Activated T-cell treated with anti-CD3 and anti-CD28 coated beads, Interleukin-2, amount 50 U/mL, for 72 hours (primary cell): ENCODE measurements at regions not wholly inside any gene's neighbourhood (a gene's known extent, or its start where the extent isn't known, plus 50 kb on each side); places are given as distances from the start of the nearest gene placed in this dataset.

Source experiments
- ATAC-seq, 2 donors: fragments of 150-1000 bp; cut with Tn5 transposase; replicated peaks in 1 of 2; 2 replicates each; pipeline ENCODE4 v1.10.0; 2021; ENCODE audit warnings: moderate library complexity in 2 of 2, mild to moderate bottlenecking in 1 of 2
- DNase-seq, 2 donors: peaks; one replicate each; pipeline ENCODE4 v3.0.0; 2021 to 2022; ENCODE audit warnings: mixed read lengths in 1 of 2
- H3K27ac Mint-ChIP-seq: one replicate; pipeline ENCODE4 v1.8.0; 2022; ENCODE audit warnings: mild to moderate bottlenecking, moderate library complexity, mixed read lengths
- H3K27me3 Mint-ChIP-seq: one replicate; pipeline ENCODE4 v1.8.0; 2022; ENCODE audit warnings: low read depth, mixed read lengths
- H3K36me3 Mint-ChIP-seq, 2 donors: one replicate each; pipeline ENCODE4 v1.8.0; 2022; ENCODE audit warnings: mixed read lengths in 2 of 2, mild to moderate bottlenecking in 1 of 2; ENCODE audit not compliant: insufficient read depth in 2 of 2
- H3K4me1 Mint-ChIP-seq: one replicate; pipeline ENCODE4 v1.8.0; 2022; ENCODE audit warnings: low read depth, mixed read lengths
- H3K4me3 Mint-ChIP-seq, 2 donors: one replicate each; pipeline ENCODE4 v1.8.0; 2022; ENCODE audit warnings: mild to moderate bottlenecking in 2 of 2, mixed read lengths in 2 of 2, moderate library complexity in 2 of 2
- H3K9me3 Mint-ChIP-seq, 2 donors: one replicate each; pipeline ENCODE4 v1.8.0; 2022; ENCODE audit warnings: mixed read lengths in 2 of 2

- Mint-ChIP-seq H3K4me1 (no peaks in the 10 kb centered on the region), H3K36me3 (no peaks in the 10 kb centered on the region), H3K9me3 (peaks cover 4 to 5% of the 10 kb centered on the region in 2 donors), H3K27ac (no peak overlapping the region), H3K4me3 (no peak overlapping the region), H3K27me3 (no peaks in the 10 kb centered on the region)
- DNase-seq (no peak), ATAC-seq (no peak)
Observed at GRCh38 chr9:118034701-118035100, 330.5 kb downstream of the TLR4 start.

DNA sequence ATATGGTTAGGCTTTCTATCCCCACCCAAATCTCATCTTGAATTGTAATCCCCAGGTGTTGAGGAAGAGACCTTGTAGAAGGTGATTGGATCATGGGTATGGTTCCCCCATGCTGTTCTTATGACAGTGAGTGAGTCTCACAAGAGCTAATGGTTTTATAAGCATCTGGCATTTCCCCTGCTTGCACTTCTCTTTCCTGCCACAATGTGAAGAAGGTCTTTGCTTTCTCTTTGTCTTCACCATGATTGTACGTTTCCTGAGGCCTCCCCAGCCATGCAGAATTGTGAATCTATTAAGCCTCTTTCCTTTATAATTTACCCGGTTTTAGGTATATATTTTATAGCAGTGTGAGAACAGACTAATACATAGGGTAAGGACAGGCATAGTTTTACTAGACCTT, 334.5 kb downstream of the TLR4 start:
- H3K4me1 Mint-ChIP-seq, result no peaks in the 10 kb centered on the region
- no peak for DNase-seq
- no peak overlapping the region for H3K27ac Mint-ChIP-seq
- no peak for ATAC-seq
- H3K4me3 Mint-ChIP-seq, result no peak overlapping the region
- peaks cover 0 to 1% of the 10 kb centered on the region in 2 donors for H3K9me3 Mint-ChIP-seq
- H3K27me3 Mint-ChIP-seq, result no peaks in the 10 kb centered on the region
- H3K36me3 Mint-ChIP-seq, result peaks cover 0 to 1% of the 10 kb centered on the region in 2 donors

DNA sequence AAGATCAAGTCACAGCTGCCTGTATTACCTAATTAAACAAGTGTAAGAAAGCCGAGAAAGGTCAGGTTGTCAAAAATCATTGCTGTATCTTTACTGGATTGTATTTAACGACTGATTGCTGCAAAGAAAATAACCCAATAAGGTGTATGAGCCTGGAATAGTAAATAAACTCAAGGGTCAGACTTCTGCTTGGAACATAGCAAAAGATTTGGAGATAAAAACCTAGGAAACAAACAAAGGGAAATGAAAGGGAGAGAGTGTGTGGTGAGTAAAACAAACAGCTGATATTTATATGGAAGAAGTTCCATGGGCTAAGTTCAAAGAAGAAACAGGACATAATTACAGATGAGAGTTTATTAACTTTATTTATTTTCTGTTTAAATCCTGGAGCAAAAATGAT, 354.0 kb downstream of the TLR4 start:
- DNase-seq (no peak), ATAC-seq (no peak)
- no peaks in the 10 kb centered on the region for H3K4me1 Mint-ChIP-seq
- H3K9me3 Mint-ChIP-seq, result peaks cover 6 to 9% of the 10 kb centered on the region in 2 donors
- no peaks in the 10 kb centered on the region for H3K36me3 Mint-ChIP-seq
- H3K27ac Mint-ChIP-seq, result no peak overlapping the region
- H3K4me3 Mint-ChIP-seq, result no peak overlapping the region
- H3K27me3 Mint-ChIP-seq, result no peaks in the 10 kb centered on the region

DNA sequence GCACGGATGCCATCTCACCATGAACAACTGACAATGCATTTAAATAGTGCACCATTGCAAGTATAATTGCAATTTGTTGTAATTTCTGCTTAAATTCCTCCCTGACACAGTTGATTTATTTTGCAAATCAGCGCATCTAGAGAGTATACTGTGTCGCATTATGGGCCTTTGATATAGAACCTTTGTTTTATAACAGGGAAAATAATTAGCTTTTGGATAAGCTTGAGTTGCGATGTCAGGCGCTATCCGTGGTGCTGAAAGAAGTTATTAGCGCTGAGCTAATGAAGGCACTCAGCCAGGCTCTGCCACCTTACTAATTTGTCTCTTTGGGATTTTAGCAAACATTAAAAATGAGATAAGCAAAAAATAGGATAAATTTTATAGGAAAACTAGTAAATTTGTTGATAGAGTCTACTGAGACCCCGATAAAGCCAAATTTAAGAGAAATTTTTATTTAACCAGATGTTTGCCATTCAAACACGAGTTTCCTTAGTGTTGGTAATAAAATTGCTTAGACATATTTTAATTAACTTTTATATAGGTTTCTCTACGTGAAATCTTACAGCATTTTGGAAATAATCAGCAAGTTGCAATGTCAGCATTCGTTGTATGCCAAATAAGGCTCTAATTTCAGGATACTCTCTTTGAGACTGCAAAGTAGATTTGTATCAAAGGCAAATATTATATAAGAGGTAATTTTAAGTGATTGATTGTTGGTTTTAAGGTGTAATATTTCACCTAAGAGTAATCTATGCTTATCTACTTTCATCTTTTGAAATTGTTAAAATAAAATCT, 355.5 kb downstream of the TLR4 start:
- H3K4me1 Mint-ChIP-seq, result no peaks in the 10 kb centered on the region
- DNase-seq (no peak), ATAC-seq (no peak)
- no peaks in the 10 kb centered on the region for H3K27me3 Mint-ChIP-seq
- H3K9me3 Mint-ChIP-seq, result peaks cover 6 to 8% of the 10 kb centered on the region in 2 donors
- no peak overlapping the region for H3K27ac Mint-ChIP-seq
- no peak overlapping the region for H3K4me3 Mint-ChIP-seq
- H3K36me3 Mint-ChIP-seq, result no peaks in the 10 kb centered on the region

GRCh38 chr9:118083161-118083560, 379.0 kb downstream of the TLR4 start:
- Mint-ChIP-seq H3K9me3 (peaks cover 0 to 1% of the 10 kb centered on the region in 2 donors), H3K27me3 (no peaks in the 10 kb centered on the region), H3K4me1 (no peaks in the 10 kb centered on the region), H3K27ac (no peak overlapping the region), H3K36me3 (no peaks in the 10 kb centered on the region), H3K4me3 (no peak overlapping the region)
- DNase-seq (no peak), ATAC-seq (no peak)

DNA sequence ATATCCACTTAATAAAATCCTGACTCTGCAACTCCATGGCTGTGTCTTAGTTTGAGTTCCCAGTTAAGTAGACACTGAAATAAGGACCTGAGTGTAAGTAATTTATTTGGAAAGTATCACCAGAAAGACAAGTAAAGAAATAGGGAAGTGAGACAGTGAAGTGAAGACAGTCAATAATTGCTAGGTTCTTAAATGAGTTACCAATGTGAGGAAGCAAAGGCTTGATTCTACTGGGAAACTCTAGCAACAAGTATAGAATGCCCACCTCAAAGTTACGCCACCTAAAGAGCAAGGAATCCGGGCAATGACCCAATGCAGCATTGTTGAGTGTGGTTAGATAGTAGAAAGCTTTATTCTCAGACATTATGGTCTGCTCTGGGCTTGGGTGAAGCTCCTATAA, 383.9 kb downstream of the TLR4 start:
- Mint-ChIP-seq H3K36me3 (no peaks in the 10 kb centered on the region), H3K4me3 (no peak overlapping the region), H3K27me3 (no peaks in the 10 kb centered on the region), H3K4me1 (no peaks in the 10 kb centered on the region), H3K27ac (no peak overlapping the region), H3K9me3 (peaks cover 0 to 1% of the 10 kb centered on the region in 2 donors)
- ATAC-seq (no peak), DNase-seq (no peak)

DNA sequence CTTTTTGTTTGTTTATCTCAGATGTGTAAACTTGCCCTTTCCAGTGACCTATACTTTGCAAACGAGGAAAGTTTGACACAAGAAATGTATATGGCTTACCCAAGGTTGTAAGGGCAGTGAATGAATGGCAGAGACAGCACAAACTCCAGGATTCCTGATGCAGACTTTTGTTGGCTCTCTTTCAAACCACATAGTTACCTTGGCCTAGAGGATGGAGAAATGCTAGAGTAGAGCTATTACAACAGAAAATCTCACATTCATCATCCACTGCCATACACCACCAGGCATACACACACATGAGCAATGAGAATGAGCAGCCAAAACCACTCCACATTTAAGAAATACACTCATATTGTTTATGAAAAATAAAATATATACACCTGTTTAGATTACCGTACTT, 387.0 kb downstream of the TLR4 start:
- H3K9me3 Mint-ChIP-seq, result no peaks in the 10 kb centered on the region
- H3K27ac Mint-ChIP-seq, result no peak overlapping the region
- no peak for DNase-seq
- no peak for ATAC-seq
- no peaks in the 10 kb centered on the region for H3K4me1 Mint-ChIP-seq
- H3K27me3 Mint-ChIP-seq, result no peaks in the 10 kb centered on the region
- no peak overlapping the region for H3K4me3 Mint-ChIP-seq
- H3K36me3 Mint-ChIP-seq, result no peaks in the 10 kb centered on the region

DNA sequence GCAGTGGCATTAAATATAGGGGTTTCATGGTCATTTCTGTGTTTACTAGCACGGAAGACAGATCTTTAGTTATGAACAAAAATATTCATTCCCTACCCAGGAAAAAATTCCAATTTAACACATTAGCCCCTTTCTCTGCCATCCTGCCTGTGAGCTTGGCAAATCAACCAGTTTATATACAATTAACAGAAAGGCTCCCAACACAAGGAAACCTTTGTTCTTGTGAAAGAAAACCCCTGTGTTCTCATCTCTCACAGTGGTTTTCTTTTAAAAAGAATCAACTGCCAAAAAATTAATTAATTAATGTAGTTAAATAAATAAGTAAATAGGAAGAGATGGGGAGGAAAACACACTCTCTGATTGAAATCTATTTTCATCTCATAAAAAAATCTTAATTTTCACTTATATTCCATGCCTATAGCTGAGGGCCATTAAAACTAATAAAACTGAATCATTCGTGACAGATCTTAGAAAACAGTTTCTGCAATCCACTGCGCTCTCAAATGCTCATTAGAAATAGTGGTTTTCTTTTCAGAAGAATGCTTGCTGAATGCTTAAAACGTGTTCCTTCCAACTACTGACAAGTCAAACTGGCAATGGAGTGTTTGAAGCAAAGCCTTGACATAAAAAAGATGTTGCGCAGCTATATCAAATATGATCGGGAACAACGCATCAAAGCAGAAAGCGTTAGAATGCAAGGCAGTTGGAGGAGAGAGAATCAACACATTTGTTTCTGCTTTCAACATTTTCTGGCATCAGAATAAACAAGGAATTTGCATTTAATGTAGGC, 387.7 kb downstream of the TLR4 start:
- Mint-ChIP-seq H3K27me3 (no peaks in the 10 kb centered on the region), H3K9me3 (no peaks in the 10 kb centered on the region), H3K4me3 (no peak overlapping the region), H3K4me1 (no peaks in the 10 kb centered on the region), H3K36me3 (no peaks in the 10 kb centered on the region), H3K27ac (no peak overlapping the region)
- ATAC-seq (no peak), DNase-seq (no peak)

DNA sequence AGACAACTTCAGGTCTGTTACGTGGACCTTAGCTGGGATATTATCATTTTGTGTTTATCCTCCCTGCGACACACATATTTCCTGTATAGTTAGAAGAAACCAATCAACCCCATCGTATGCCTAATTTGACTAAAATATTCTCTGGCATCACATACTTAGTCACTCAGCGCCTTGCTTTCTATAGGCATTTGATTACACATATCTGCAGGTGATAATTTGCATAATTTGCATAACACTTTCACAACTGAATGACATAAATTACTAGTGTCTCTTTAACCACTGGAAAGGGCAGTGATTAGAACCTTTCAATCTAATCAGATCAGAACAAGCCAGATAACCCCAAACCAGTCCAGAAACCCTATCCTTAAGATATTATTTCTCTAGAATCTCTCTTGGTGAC, 390.2 kb downstream of the TLR4 start:
- H3K9me3 Mint-ChIP-seq, result no peaks in the 10 kb centered on the region
- no peaks in the 10 kb centered on the region for H3K4me1 Mint-ChIP-seq
- no peak overlapping the region for H3K4me3 Mint-ChIP-seq
- DNase-seq (no peak), ATAC-seq (no peak)
- H3K27me3 Mint-ChIP-seq, result no peaks in the 10 kb centered on the region
- no peaks in the 10 kb centered on the region for H3K36me3 Mint-ChIP-seq
- H3K27ac Mint-ChIP-seq, result no peak overlapping the region

DNA sequence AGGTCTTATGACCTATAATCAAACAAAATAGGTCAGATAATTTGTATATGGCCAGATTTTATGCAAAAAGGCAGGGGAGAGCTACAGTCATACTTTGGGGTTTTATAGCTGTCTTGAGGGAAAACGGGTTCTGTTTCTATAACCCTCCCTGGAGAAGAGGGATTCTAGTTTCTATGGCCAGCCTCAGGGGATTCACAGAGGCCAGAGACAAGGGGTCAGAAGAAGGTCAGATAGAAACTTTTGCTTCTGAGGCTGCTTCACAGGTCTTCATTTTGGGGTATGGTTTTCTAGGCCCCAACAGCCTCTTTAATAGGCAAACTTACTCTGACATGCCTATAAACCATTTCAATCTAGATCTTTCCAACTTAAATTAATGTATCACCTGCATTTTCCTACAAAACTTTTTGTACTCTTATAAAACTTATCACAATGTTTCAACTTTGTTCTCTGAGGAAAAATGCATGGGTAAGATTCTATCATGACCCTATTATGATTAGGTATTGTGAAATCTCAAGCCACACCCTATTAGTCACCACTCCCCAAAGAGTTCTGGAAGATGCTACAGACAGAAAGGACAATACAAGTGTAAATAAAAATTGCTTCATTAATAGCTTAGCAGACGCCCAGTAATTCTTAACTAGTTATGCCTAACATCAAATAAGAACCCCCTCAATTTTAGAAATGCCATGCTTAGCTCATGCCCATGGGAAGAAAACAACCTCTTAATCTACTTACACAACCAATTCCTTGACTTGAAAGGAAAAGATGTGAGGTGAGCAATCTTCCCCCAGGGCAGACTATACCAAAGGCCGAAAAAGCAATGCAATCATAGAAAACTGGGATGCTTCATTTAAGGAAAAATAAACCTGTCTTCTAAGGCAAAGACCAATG, 396.6 kb downstream of the TLR4 start:
- DNase-seq (no peak), ATAC-seq (no peak)
- Mint-ChIP-seq H3K4me3 (no peak overlapping the region), H3K27me3 (no peaks in the 10 kb centered on the region), H3K36me3 (no peaks in the 10 kb centered on the region), H3K9me3 (peaks cover 1 to 2% of the 10 kb centered on the region in 2 donors), H3K27ac (no peak overlapping the region), H3K4me1 (no peaks in the 10 kb centered on the region)

GRCh38 chr9:118104363-118104762, 400.2 kb downstream of the TLR4 start:
- no peak for ATAC-seq
- DNase-seq, result no peak
- peaks cover 1 to 5% of the 10 kb centered on the region in 2 donors for H3K9me3 Mint-ChIP-seq
- no peaks in the 10 kb centered on the region for H3K27me3 Mint-ChIP-seq
- no peak overlapping the region for H3K27ac Mint-ChIP-seq
- H3K4me3 Mint-ChIP-seq, result no peak overlapping the region
- no peaks in the 10 kb centered on the region for H3K4me1 Mint-ChIP-seq
- no peaks in the 10 kb centered on the region for H3K36me3 Mint-ChIP-seq

DNA sequence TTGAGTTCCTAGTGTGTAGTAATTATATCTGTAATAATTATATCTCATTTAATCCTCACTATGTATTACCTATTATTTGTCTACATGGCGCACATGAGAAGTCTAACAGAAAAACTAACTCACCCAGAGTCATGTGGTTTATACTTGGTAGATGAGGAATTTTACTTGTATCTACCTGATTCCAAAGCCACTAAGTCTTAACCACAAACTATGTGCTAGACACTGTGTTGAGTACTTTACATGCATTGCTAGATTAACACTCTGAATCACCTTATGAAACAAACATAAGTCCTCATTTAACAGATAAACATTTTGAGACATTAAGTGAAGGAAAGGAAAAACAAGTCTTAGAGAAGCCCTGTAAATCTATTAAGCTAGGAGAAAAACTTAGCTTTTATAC, 404.8 kb downstream of the TLR4 start:
- no peaks in the 10 kb centered on the region for H3K27me3 Mint-ChIP-seq
- H3K27ac Mint-ChIP-seq, result no peak overlapping the region
- H3K9me3 Mint-ChIP-seq, result peaks cover 1 to 5% of the 10 kb centered on the region in 2 donors
- ATAC-seq (no peak), DNase-seq (no peak)
- H3K36me3 Mint-ChIP-seq, result no peaks in the 10 kb centered on the region
- no peaks in the 10 kb centered on the region for H3K4me1 Mint-ChIP-seq
- no peak overlapping the region for H3K4me3 Mint-ChIP-seq

DNA sequence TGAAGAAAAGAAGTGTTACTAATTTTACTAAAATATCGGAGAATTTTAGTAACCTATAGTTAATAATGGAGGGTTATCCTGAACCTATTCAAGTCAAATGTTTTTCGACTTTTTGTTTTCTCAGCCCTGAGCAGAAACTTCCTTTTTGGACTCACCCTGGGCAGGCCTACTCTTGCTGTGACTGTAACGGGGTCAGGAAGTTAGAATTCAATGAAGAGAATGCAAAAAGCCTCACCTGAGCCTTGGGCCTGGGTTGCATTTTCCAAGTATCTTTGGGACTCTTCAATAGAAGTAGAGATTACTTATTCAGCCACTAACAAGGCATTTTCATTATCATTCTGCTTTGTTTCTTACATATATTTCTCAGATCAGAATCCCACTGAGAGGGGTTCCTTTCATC, 405.3 kb downstream of the TLR4 start:
- Mint-ChIP-seq H3K9me3 (peaks cover 0 to 5% of the 10 kb centered on the region in 2 donors), H3K27ac (no peak overlapping the region)
- ATAC-seq, result no peak

More for the DNA sequence above, 405.3 kb downstream of the TLR4 start:
- Mint-ChIP-seq H3K27me3 (no peaks in the 10 kb centered on the region), H3K4me1 (no peaks in the 10 kb centered on the region), H3K36me3 (no peaks in the 10 kb centered on the region), H3K4me3 (no peak overlapping the region)
- no peak for DNase-seq
